Ovary (tissue), 7 donors: ENCODE measurements at regions not wholly inside any gene's neighbourhood (a gene's known extent, or its start where the extent isn't known, plus 50 kb on each side); places are given as distances from the start of the nearest gene placed in this dataset.

Source experiments
- DNase-seq, 5 donors: peaks; one replicate each; pipeline ENCODE4 v3.0.0-alpha.2; 2019 to 2020
- H3K27ac ChIP-seq, 2 donors: fragments of 200-600 bp; one replicate each; pipeline versions ENCODE4 v1.5.1 to v1.8.0; 2019 to 2022
- H3K27me3 ChIP-seq: fragments of 200-600 bp; one replicate; pipeline ENCODE4 v1.8.0; 2022
- H3K36me3 ChIP-seq: fragments of 200-600 bp; sonication (generic); one replicate; pipeline ENCODE4 v1.5.1; 2019
- H3K4me1 ChIP-seq: one replicate; pipeline ENCODE4 v1.8.1; 2013; ENCODE audit warnings: mild to moderate bottlenecking, moderate library complexity; ENCODE audit not compliant: insufficient read depth
- H3K4me3 ChIP-seq: fragments of 200-600 bp; sonication (generic); one replicate; pipeline ENCODE4 v1.5.1; 2017
- H3K9me3 ChIP-seq, 2 donors: fragments of 200-600 bp in 1 of 2; sonication (generic) in 1 of 2; one replicate each; pipeline versions ENCODE4 v1.5.1 to v1.8.1; 2013 to 2019; ENCODE audit warnings: mild to moderate bottlenecking in 1 of 2, moderate library complexity in 1 of 2
- CTCF ChIP-seq, 3 donors: fragments of 450-650 bp in 2 of 3; fragments of 200-600 bp in 1 of 3; IDR thresholded peaks; one replicate each; pipeline versions ENCODE4 v1.5.1 to v1.8.0; 2016 to 2022; ENCODE audit warnings: antibody characterized with exemption in 3 of 3, mild to moderate bottlenecking in 1 of 3
- EP300 ChIP-seq: sonication (generic); formaldehyde crosslinking; IDR thresholded peaks from one replicate; pipeline ENCODE4 v1.6.1; 2017; ENCODE audit warnings: antibody characterized with exemption
- POLR2A ChIP-seq: fragments of 450-650 bp; IDR thresholded peaks from one replicate; pipeline ENCODE4 v1.6.1; 2017; ENCODE audit warnings: antibody characterized with exemption, mild to moderate bottlenecking, moderate library complexity
- WGBS, 3 donors: extraction: QIAGEN DNeasy Blood & Tissue Kit in 1 of 3; methylation state at CpG; one replicate each; pipeline versions ENCODE4 v1.1.5 to v1.1.7; 2013 to 2017; 5-methylcytosine and 5-hydroxymethylcytosine counted together
- intact Hi-C, 4 donors: fragments of 100-400 bp; cut with DNase I; formaldehyde crosslinking; loops; one replicate each; pipeline versions ENCODE4 v1.11.0 to v1.15.1; 2022 to 2023
- donor health status: DM: no; HTN: no; CAD: no; lungs with moderate emphysema.
- donor health status: DM: no; HTN: no; CAD: no.
- donor health status: Bipolar disorder and iron deficiency.
- donor health status: DM: no; HTN: no; CAD: no.
- donor health status: DM: yes; HTN: yes; CAD: no.

DNA sequence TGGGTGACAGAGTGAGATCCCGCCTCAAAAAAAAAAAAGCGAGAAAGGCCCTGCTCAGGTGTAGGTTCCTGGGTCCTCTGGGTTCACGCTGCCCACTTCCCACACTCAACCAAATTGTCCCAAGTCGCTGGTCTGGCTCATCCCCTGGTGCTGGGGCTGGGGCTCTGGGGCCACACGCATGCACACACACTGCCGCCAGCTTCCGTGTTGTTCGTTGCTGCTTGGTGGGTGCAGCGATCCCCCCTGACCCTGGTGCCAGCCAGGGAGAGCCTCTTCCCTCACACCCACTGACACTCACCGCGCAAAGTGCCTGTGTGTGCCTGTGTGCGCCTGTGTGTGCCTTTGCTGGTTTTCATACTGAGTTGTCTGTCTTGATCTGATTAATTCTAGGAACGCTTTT lies 124.1 kb upstream of the NKX1-1 start:
- no peaks in the 10 kb centered on the region for H3K27me3 ChIP-seq
- no peak for DNase-seq
- no peaks in the 10 kb centered on the region for H3K9me3 ChIP-seq
- no peak for TF ChIP-seq POLR2A
- no peak for TF ChIP-seq EP300
- TF ChIP-seq CTCF (IDR thresholded peaks at IDR 0.05): no peak
- H3K36me3 ChIP-seq: no peaks in the 10 kb centered on the region
- intact Hi-C loops: no loop called here
- H3K4me3 ChIP-seq: no peak overlapping the region
- no peak overlapping the region for H3K27ac ChIP-seq
- no peaks in the 10 kb centered on the region for H3K4me1 ChIP-seq
- WGBS, 3 donors: 66 to 79% (median 72%) methylated on average over 13 of the region's 13 CpGs

- 78 to 94% (median 92%) methylated on average over 6 of the region's 6 CpGs for WGBS, 3 donors
These were observed 118.5 kb upstream of the NKX1-1 start for GRCh38 chr4:1524761-1525160.

GRCh38 chr4:1523907-1524636 lies 117.8 kb upstream of the NKX1-1 start:
- H3K27me3 ChIP-seq: no peaks in the 10 kb centered on the region
- no peak overlapping the region for H3K27ac ChIP-seq
- H3K4me1 ChIP-seq: no peaks in the 10 kb centered on the region
- TF ChIP-seq EP300 (no peak), CTCF (IDR thresholded peaks at IDR 0.05) (no peak), POLR2A (no peak)
- no peak overlapping the region for H3K4me3 ChIP-seq
- 66 to 76% (median 73%) methylated on average over 24 of the region's 24 CpGs for WGBS, 3 donors
- intact Hi-C loops: no loop called here
- peak in 1 of 5 donors; percentile 7 for DNase-seq
- no peaks in the 10 kb centered on the region for H3K36me3 ChIP-seq
- peaks cover 0 to 9% of the 10 kb centered on the region in 2 donors for H3K9me3 ChIP-seq

More at GRCh38 chr4:1524761-1525160, 118.5 kb upstream of the NKX1-1 start:
- Histone ChIP-seq H3K27ac (no peak overlapping the region), H3K9me3 (peaks cover 0 to 9% of the 10 kb centered on the region in 2 donors), H3K4me1 (no peaks in the 10 kb centered on the region), H3K36me3 (no peaks in the 10 kb centered on the region), H3K4me3 (no peak overlapping the region), H3K27me3 (no peaks in the 10 kb centered on the region)
- intact Hi-C loops: no loop called here
- no peak for DNase-seq
- TF ChIP-seq POLR2A: no peak

DNA sequence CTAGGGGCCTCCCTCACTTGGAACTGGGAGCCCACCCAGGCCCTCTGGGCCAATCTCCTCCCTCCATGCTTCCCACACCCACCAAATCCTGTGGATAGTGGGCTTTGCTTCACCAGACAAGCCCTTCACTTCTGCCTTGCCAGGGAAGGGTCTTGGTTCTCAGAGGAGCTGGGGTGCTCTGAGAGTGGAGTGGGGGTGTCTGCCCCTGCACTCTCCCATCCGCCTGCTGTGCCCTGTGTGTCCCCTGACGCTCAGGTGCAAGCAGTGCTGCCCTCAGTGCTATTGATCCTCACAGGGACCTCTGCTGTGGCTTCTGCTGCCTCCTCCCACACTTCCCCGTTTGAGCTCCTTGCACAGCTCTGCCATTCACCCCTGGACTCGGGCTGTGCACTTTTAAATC lies 117.3 kb upstream of the NKX1-1 start:
- Histone ChIP-seq H3K4me1 (no peaks in the 10 kb centered on the region), H3K27me3 (no peaks in the 10 kb centered on the region), H3K4me3 (no peak overlapping the region), H3K27ac (no peak overlapping the region), H3K9me3 (peaks cover 0 to 9% of the 10 kb centered on the region in 2 donors), H3K36me3 (no peaks in the 10 kb centered on the region)
- no peak for TF ChIP-seq CTCF (IDR thresholded peaks at IDR 0.05)
- TF ChIP-seq EP300: no peak
- no peak for TF ChIP-seq POLR2A
- intact Hi-C loops: no loop called here
- no peak for DNase-seq
- 25 to 42% (median 38%) methylated on average over 4 of the region's 4 CpGs for WGBS, 3 donors

DNA sequence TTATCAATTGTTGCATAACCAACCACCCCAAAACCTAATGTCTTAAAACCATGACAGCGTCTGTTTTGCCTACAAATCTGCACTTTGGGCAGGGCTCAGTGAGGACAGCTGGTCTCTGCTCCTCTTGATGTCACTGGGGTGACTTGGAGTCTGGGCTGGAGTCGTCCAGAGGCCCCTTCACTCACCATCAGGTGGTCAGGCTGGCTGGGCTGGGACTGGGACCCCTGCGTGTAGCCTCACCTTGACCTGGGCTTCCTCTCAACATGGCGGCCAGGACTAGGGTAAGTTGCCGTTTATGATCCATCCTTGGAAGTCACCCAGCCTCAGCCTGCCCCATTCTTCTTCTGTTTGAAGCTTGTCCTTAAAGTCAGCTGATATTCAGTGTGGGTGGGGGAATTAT lies 116.8 kb upstream of the NKX1-1 start:
- H3K4me3 ChIP-seq: no peak overlapping the region
- no peak for DNase-seq
- TF ChIP-seq EP300 (no peak), POLR2A (no peak), CTCF (IDR thresholded peaks at IDR 0.05) (no peak)
- no peaks in the 10 kb centered on the region for H3K27me3 ChIP-seq
- WGBS, 3 donors: 69 to 86% (median 84%) methylated on average over 5 of the region's 5 CpGs
- peaks cover 0 to 9% of the 10 kb centered on the region in 2 donors for H3K9me3 ChIP-seq
- no peaks in the 10 kb centered on the region for H3K36me3 ChIP-seq
- H3K27ac ChIP-seq: no peak overlapping the region
- intact Hi-C loops: no loop called here
- no peaks in the 10 kb centered on the region for H3K4me1 ChIP-seq
